Mucosa of rectum (tissue), 2 donors: ENCODE measurements at regions not wholly inside any gene's neighbourhood (a gene's known extent, or its start where the extent isn't known, plus 50 kb on each side); places are given as distances from the start of the nearest gene placed in this dataset.
A peak's percentile ranks its signal among the peaks of the same experiment; 100 is the strongest.

Experiments
- H3K27ac ChIP-seq, 2 donors: one replicate each; pipeline ENCODE4 v1.7.0; 2013; ENCODE audit warnings: inconsistent platforms in 2 of 2, low read depth in 2 of 2, low read length in 2 of 2
- H3K27me3 ChIP-seq, 2 donors: one replicate each; pipeline ENCODE4 v1.7.0; 2013; ENCODE audit warnings: low read length in 2 of 2; ENCODE audit not compliant: control insufficient read depth in 2 of 2, insufficient read depth in 2 of 2
- H3K36me3 ChIP-seq, 2 donors: one replicate each; pipeline ENCODE4 v1.7.0; 2013; ENCODE audit warnings: low read length in 2 of 2; ENCODE audit not compliant: control insufficient read depth in 2 of 2, insufficient read depth in 2 of 2
- H3K4me1 ChIP-seq, 2 donors: one replicate each; pipeline ENCODE4 v1.7.0; 2013; ENCODE audit warnings: low read length in 2 of 2, mild to moderate bottlenecking in 1 of 2; ENCODE audit not compliant: control insufficient read depth in 2 of 2, insufficient read depth in 2 of 2
- H3K4me3 ChIP-seq, 2 donors: one replicate each; pipeline ENCODE4 v1.7.0; 2013; ENCODE audit warnings: low read length in 2 of 2
- H3K9ac ChIP-seq, 2 donors: one replicate each; pipeline ENCODE4 v1.7.0; 2013; ENCODE audit warnings: low read length in 2 of 2, low read depth in 1 of 2, mild to moderate bottlenecking in 1 of 2
- H3K9me3 ChIP-seq, 2 donors: one replicate each; pipeline ENCODE4 v1.7.0; 2013; ENCODE audit warnings: low read length in 2 of 2; ENCODE audit not compliant: control insufficient read depth in 2 of 2
- donor health status: healthy.
- donor health status: Normal muscosa, but diverticular disease.

GRCh38 chr6:105810105-105810921 lies 275.8 kb upstream of the PRDM1 start:
- H3K4me1 ChIP-seq = peaks cover 4 to 7% of the 10 kb centered on the region in 2 donors
- H3K27ac ChIP-seq = peak overlapping the region; percentile 19 to 30
- no peaks in the 10 kb centered on the region for H3K36me3 ChIP-seq
- no peaks in the 10 kb centered on the region for H3K27me3 ChIP-seq
- no peak overlapping the region for H3K9ac ChIP-seq
- H3K9me3 ChIP-seq = no peaks in the 10 kb centered on the region
- no peak overlapping the region for H3K4me3 ChIP-seq

- Histone ChIP-seq H3K27ac (no peak overlapping the region), H3K36me3 (no peaks in the 10 kb centered on the region), H3K9ac (no peak overlapping the region)
Measured at GRCh38 chr6:105808571-105808970, 277.6 kb upstream of the PRDM1 start.

GRCh38 chr6:105807905-105808304 lies 278.2 kb upstream of the PRDM1 start:
- Histone ChIP-seq H3K4me3 (no peak overlapping the region), H3K9me3 (no peaks in the 10 kb centered on the region), H3K36me3 (no peaks in the 10 kb centered on the region), H3K27me3 (no peaks in the 10 kb centered on the region), H3K27ac (no peak overlapping the region), H3K4me1 (peaks cover 4 to 7% of the 10 kb centered on the region in 2 donors), H3K9ac (no peak overlapping the region)

More at GRCh38 chr6:105808571-105808970, 277.6 kb upstream of the PRDM1 start:
- Histone ChIP-seq H3K9me3 (no peaks in the 10 kb centered on the region), H3K4me3 (no peak overlapping the region), H3K4me1 (peaks cover 4 to 7% of the 10 kb centered on the region in 2 donors), H3K27me3 (no peaks in the 10 kb centered on the region)

- peaks cover 4 to 7% of the 10 kb centered on the region in 2 donors for H3K4me1 ChIP-seq
- no peaks in the 10 kb centered on the region for H3K36me3 ChIP-seq
- H3K9ac ChIP-seq = no peak overlapping the region
- H3K9me3 ChIP-seq = no peaks in the 10 kb centered on the region
- H3K27me3 ChIP-seq = no peaks in the 10 kb centered on the region
- no peak overlapping the region for H3K27ac ChIP-seq
- no peak overlapping the region for H3K4me3 ChIP-seq
Measured at GRCh38 chr6:105806486-105806920, 279.6 kb upstream of the PRDM1 start.

GRCh38 chr6:105805501-105806023 lies 280.6 kb upstream of the PRDM1 start:
- Histone ChIP-seq H3K9ac (no peak overlapping the region), H3K4me3 (no peak overlapping the region), H3K9me3 (no peaks in the 10 kb centered on the region), H3K27ac (no peak overlapping the region), H3K27me3 (no peaks in the 10 kb centered on the region), H3K36me3 (no peaks in the 10 kb centered on the region), H3K4me1 (peaks cover 3 to 7% of the 10 kb centered on the region in 2 donors)

- Histone ChIP-seq H3K4me3 (no peak overlapping the region), H3K27ac (no peak overlapping the region), H3K9ac (no peak overlapping the region), H3K9me3 (no peaks in the 10 kb centered on the region), H3K36me3 (no peaks in the 10 kb centered on the region), H3K4me1 (no peaks in the 10 kb centered on the region), H3K27me3 (no peaks in the 10 kb centered on the region)
Measured at GRCh38 chr6:105804424-105804823, 281.7 kb upstream of the PRDM1 start.

GRCh38 chr6:105804000-105804399 lies 282.1 kb upstream of the PRDM1 start:
- no peaks in the 10 kb centered on the region for H3K36me3 ChIP-seq
- no peaks in the 10 kb centered on the region for H3K4me1 ChIP-seq
- no peaks in the 10 kb centered on the region for H3K27me3 ChIP-seq
- no peak overlapping the region for H3K4me3 ChIP-seq
- H3K9me3 ChIP-seq = no peaks in the 10 kb centered on the region
- no peak overlapping the region for H3K27ac ChIP-seq
- H3K9ac ChIP-seq = no peak overlapping the region

GRCh38 chr6:105803442-105803841 lies 282.7 kb upstream of the PRDM1 start:
- Histone ChIP-seq H3K27me3 (no peaks in the 10 kb centered on the region), H3K4me1 (no peaks in the 10 kb centered on the region), H3K36me3 (no peaks in the 10 kb centered on the region), H3K4me3 (no peak overlapping the region), H3K27ac (no peak overlapping the region), H3K9me3 (no peaks in the 10 kb centered on the region), H3K9ac (no peak overlapping the region)

GRCh38 chr6:105802703-105803102 lies 283.4 kb upstream of the PRDM1 start:
- Histone ChIP-seq H3K36me3 (no peaks in the 10 kb centered on the region), H3K9ac (no peak overlapping the region), H3K9me3 (no peaks in the 10 kb centered on the region), H3K4me3 (no peak overlapping the region), H3K4me1 (peaks cover 0 to 3% of the 10 kb centered on the region in 2 donors), H3K27ac (no peak overlapping the region), H3K27me3 (no peaks in the 10 kb centered on the region)

- H3K4me3 ChIP-seq = no peak overlapping the region
- no peaks in the 10 kb centered on the region for H3K9me3 ChIP-seq
- no peak overlapping the region for H3K9ac ChIP-seq
- no peaks in the 10 kb centered on the region for H3K27me3 ChIP-seq
- H3K36me3 ChIP-seq = no peaks in the 10 kb centered on the region
- no peak overlapping the region for H3K27ac ChIP-seq
- H3K4me1 ChIP-seq = peaks cover 0 to 6% of the 10 kb centered on the region in 2 donors
Measured at GRCh38 chr6:105800871-105801270, 285.3 kb upstream of the PRDM1 start.
